ENCODE measurements at regions not wholly inside any gene's neighbourhood (a gene's known extent, or its start where the extent isn't known, plus 50 kb on each side); places are given as distances from the start of the nearest gene placed in this dataset.

DNA sequence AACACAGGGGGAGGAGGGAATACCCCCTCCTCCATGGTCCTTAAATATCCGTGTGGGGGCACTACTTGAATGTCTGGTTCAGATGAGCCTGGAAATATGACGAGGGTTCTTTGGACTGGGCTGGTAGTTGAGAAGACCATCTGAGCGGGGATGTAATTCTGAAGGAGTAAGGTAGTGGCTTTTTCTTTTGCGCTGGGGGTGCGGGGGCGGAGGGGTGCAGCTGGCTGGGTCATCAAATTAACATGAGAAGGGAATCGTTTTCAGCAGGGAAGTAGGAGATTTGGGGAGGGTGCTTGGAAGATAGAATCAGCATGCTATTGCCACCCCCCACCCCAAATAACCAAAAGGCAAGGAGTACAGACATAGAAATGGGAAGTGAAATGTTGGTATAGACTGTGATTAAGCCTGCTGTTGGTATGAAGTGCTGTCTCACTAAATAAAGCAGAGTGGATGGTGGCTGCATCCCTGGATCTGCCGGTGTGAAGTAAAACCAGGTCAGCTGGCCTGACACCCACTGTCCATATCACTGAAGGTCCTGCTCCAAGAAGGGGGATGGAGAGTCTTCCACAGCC, 121.9 kb upstream of the HSD17B12 start:
- no CpG with 5 or more reads among the region's 8 CpGs for WGBS, 2 experiments (ENCODE audit: extremely low coverage in 2 of 2, insufficient read length in 1 of 2)
- H3K27ac ChIP-seq (ENCODE audit: insufficient read depth, low read length) = no peak overlapping the region

More for the DNA sequence above, 121.9 kb upstream of the HSD17B12 start:
- Histone ChIP-seq H2BK20ac (ENCODE audit: low read depth, low read length) (no peak overlapping the region), H2BK5ac (ENCODE audit: low read depth, low read length, poor library complexity, severe bottlenecking) (no peak overlapping the region), H3K9ac (ENCODE audit: low read depth, low read length) (no peak overlapping the region), H2AK5ac (ENCODE audit: low read depth, low read length) (no peak overlapping the region), H2AK9ac (replicated peaks; ENCODE audit: low read depth, low read length, poor library complexity) (no peak overlapping the region), H3K9me3 (ENCODE audit: control insufficient read depth, insufficient read depth, low read length) (no peaks in the 10 kb centered on the region), H2BK15ac (ENCODE audit: low read depth, low read length) (no peak overlapping the region), H4K5ac (ENCODE audit: low read depth, low read length) (no peak overlapping the region), H3K27me3 (ENCODE audit: control insufficient read depth, insufficient read depth, low read length) (peaks cover 52% of the 10 kb centered on the region), H2BK120ac (ENCODE audit: low read depth, low read length) (no peak overlapping the region), H3K14ac (replicated peaks; ENCODE audit: low read depth, low read length) (no peak overlapping the region), H2AFZ (replicated peaks; ENCODE audit: low read length, poor library complexity) (no peak overlapping the region), H3K4me1 (ENCODE audit: control insufficient read depth, insufficient read depth, low read length) (no peaks in the 10 kb centered on the region), H3K4me3 (ENCODE audit: insufficient read depth, low read depth, low read length) (no peak overlapping the region), H3K18ac (ENCODE audit: low read depth, low read length) (no peak overlapping the region), H4K91ac (ENCODE audit: insufficient read depth, low read depth, low read length) (no peak overlapping the region), H3K4ac (ENCODE audit: low read depth, low read length) (no peak overlapping the region), H4K20me1 (ENCODE audit: insufficient read depth, low read length) (no peaks in the 10 kb centered on the region), H3K4me2 (ENCODE audit: low read depth, low read length) (no peak overlapping the region), H3K9me1 (ENCODE audit: insufficient read depth, low read length) (no peaks in the 10 kb centered on the region), H3K79me1 (ENCODE audit: low read depth in 1 of 2, low read length in 2 of 2) (no peaks in the 10 kb centered on the region), H3K36me3 (ENCODE audit: control insufficient read depth, insufficient read depth, low read length) (no peaks in the 10 kb centered on the region), H3K56ac (ENCODE audit: extremely low read depth, insufficient read depth, low read length) (no peak overlapping the region), H4K8ac (ENCODE audit: low read depth in 2 of 2, low read length in 2 of 2) (no peak overlapping the region), H3K23ac (ENCODE audit: low read depth, low read length) (no peak overlapping the region)
- BruUV-seq (replicated peaks) = no TSS peak
- POLR2A ChIA-PET (ENCODE audit: unreplicated experiment) = no interaction called here
- CTCF ChIA-PET = interaction anchor here (1.0 kb wide), 1 partner anchor 9 kb away, joined by 3 read pairs; no protein-coding TSS in a partner anchor
- no peak for ATAC-seq (ENCODE audit: low read depth)
- no peak for DNase-seq
- in situ Hi-C loops (cut with MboI; ENCODE audit: low sequenced_read_pairs) = no loop called here
- TF ChIP-seq RFX5 (IDR thresholded peaks at IDR 0.05; ENCODE audit: low read depth, low read length) = no peak
- TF ChIP-seq SMC3 (IDR thresholded peaks at IDR 0.05; ENCODE audit: low read depth, low read length) = no peak
- TF ChIP-seq NFE2L2 (IDR thresholded peaks at IDR 0.05; ENCODE audit: low read depth, low read length) = no peak
- TF ChIP-seq, protein P1, sequence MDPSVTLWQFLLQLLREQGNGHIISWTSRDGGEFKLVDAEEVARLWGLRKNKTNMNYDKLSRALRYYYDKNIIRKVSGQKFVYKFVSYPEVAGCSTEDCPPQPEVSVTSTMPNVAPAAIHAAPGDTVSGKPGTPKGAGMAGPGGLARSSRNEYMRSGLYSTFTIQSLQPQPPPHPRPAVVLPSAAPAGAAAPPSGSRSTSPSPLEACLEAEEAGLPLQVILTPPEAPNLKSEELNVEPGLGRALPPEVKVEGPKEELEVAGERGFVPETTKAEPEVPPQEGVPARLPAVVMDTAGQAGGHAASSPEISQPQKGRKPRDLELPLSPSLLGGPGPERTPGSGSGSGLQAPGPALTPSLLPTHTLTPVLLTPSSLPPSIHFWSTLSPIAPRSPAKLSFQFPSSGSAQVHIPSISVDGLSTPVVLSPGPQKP (IDR thresholded peaks at IDR 0.05; ENCODE audit: borderline replicate concordance, low read depth, low read length) = no peak
- no peak for TF ChIP-seq RAD21 (IDR thresholded peaks at IDR 0.05; ENCODE audit: low read length)
- no peak for TF ChIP-seq BHLHE40 (IDR thresholded peaks at IDR 0.05; ENCODE audit: low read depth, low read length)
- TF ChIP-seq, protein P2, sequence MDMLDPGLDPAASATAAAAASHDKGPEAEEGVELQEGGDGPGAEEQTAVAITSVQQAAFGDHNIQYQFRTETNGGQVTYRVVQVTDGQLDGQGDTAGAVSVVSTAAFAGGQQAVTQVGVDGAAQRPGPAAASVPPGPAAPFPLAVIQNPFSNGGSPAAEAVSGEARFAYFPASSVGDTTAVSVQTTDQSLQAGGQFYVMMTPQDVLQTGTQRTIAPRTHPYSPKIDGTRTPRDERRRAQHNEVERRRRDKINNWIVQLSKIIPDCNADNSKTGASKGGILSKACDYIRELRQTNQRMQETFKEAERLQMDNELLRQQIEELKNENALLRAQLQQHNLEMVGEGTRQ (IDR thresholded peaks at IDR 0.05; ENCODE audit: low read depth, low read length) = no peak
- TF ChIP-seq MXI1 (IDR thresholded peaks at IDR 0.05; ENCODE audit: borderline replicate concordance, low read depth, low read length) = no peak
- no peak for TF ChIP-seq FOS (IDR thresholded peaks at IDR 0.05; ENCODE audit: low read depth, low read length)
- TF ChIP-seq POLR2A (IDR thresholded peaks at IDR 0.05; ENCODE audit: low read depth, low read length) = no peak
- TF ChIP-seq MAFK (IDR thresholded peaks at IDR 0.05; ENCODE audit: low read depth, low read length) = no peak
- TF ChIP-seq CHD1 (IDR thresholded peaks at IDR 0.05; ENCODE audit: low read depth, low read length) = no peak
- TF ChIP-seq MAZ (IDR thresholded peaks at IDR 0.05; ENCODE audit: borderline replicate concordance, low read depth, low read length) = no peak
- TF ChIP-seq CEBPB (IDR thresholded peaks at IDR 0.05; ENCODE audit: low read depth, low read length) = no peak
- TF ChIP-seq RCOR1 (IDR thresholded peaks at IDR 0.05; ENCODE audit: insufficient replicate concordance, low read length) = no peak
- TF ChIP-seq, protein P3, sequence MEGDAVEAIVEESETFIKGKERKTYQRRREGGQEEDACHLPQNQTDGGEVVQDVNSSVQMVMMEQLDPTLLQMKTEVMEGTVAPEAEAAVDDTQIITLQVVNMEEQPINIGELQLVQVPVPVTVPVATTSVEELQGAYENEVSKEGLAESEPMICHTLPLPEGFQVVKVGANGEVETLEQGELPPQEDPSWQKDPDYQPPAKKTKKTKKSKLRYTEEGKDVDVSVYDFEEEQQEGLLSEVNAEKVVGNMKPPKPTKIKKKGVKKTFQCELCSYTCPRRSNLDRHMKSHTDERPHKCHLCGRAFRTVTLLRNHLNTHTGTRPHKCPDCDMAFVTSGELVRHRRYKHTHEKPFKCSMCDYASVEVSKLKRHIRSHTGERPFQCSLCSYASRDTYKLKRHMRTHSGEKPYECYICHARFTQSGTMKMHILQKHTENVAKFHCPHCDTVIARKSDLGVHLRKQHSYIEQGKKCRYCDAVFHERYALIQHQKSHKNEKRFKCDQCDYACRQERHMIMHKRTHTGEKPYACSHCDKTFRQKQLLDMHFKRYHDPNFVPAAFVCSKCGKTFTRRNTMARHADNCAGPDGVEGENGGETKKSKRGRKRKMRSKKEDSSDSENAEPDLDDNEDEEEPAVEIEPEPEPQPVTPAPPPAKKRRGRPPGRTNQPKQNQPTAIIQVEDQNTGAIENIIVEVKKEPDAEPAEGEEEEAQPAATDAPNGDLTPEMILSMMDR (conservative IDR thresholded peaks at IDR 0.05; ENCODE audit: low read depth, low read length) = no peak
- intact Hi-C loops (cut with micrococcal nuclease) = no loop called here
- dilution Hi-C loops (cut with HindIII; ENCODE audit: low sequenced_read_pairs, unreplicated experiment) = no loop called here

Measured in IMR-90 (cell line).